WTC11 (cell line): ENCODE measurements at regions not wholly inside any gene's neighbourhood (a gene's known extent, or its start where the extent isn't known, plus 50 kb on each side); places are given as distances from the start of the nearest gene placed in this dataset.

Experiments used
- ATAC-seq: fragments of 200-7000 bp; cut with Tn5 transposase; 2 replicates; pipeline ENCODE4 v1.10.0; 2021; ENCODE audit warnings: mild to moderate bottlenecking, moderate library complexity
- CTCF ChIA-PET: fragments of 300-600 bp; sonication (Branson Sonifier 250); formaldehyde crosslinking; loops from one replicate; lab custom pipeline; 2021; ENCODE audit warnings: antibody characterized with exemption; lab: Charles Lee
- POLR2A ChIA-PET: fragments of 350-600 bp; sonication (Branson Sonifier 250); formaldehyde crosslinking; loops from one replicate; lab custom pipeline; 2021; ENCODE audit warnings: antibody characterized with exemption; lab: Charles Lee
- DNase-seq: peaks from one replicate; pipeline ENCODE4 v3.0.0; 2021; ENCODE audit warnings: low spot score
- H3K27ac Mint-ChIP-seq: 2 replicates; pipeline ENCODE4 v1.8.0; 2021; ENCODE audit warnings: mixed read lengths
- H3K27me3 Mint-ChIP-seq: 2 replicates; pipeline ENCODE4 v1.8.0; 2021; ENCODE audit warnings: low read depth, mild to moderate bottlenecking, moderate library complexity, mixed read lengths
- H3K36me3 Mint-ChIP-seq: 2 replicates; pipeline ENCODE4 v1.8.0; 2021; ENCODE audit warnings: mixed read lengths
- H3K4me1 Mint-ChIP-seq: 2 replicates; pipeline ENCODE4 v1.8.0; 2022; ENCODE audit warnings: mixed read lengths
- H3K4me3 Mint-ChIP-seq: 2 replicates; pipeline ENCODE4 v1.8.0; 2021; ENCODE audit warnings: mild to moderate bottlenecking, moderate library complexity, mixed read lengths
- H3K9me3 Mint-ChIP-seq: 2 replicates; pipeline ENCODE4 v1.8.0; 2021; ENCODE audit warnings: mixed read lengths
- AFF4 ChIP-seq: sonication (generic); formaldehyde crosslinking; IDR thresholded peaks from 2 replicates; pipeline ENCODE4 v1.8.1; 2023; ENCODE audit warnings: mild to moderate bottlenecking, missing genetic modification reagents, borderline replicate concordance
- ATF6 ChIP-seq: sonication (generic); formaldehyde crosslinking; IDR thresholded peaks from 2 replicates; pipeline ENCODE4 v1.8.1; 2023; ENCODE audit warnings: mild to moderate bottlenecking, missing genetic modification reagents
- ELF4 ChIP-seq: sonication (generic); formaldehyde crosslinking; IDR thresholded peaks from 2 replicates; pipeline ENCODE4 v1.8.1; 2022; ENCODE audit warnings: low read depth, mild to moderate bottlenecking, moderate library complexity, missing genetic modification reagents
- EMX1 ChIP-seq: fragments of 250-450 bp; sonication (Bioruptor Pico); IDR thresholded peaks from 2 replicates; pipeline ENCODE4 v1.8.0; 2021; ENCODE audit warnings: mild to moderate bottlenecking
- ERG ChIP-seq: fragments of 250-450 bp; sonication (Bioruptor Pico); IDR thresholded peaks from 2 replicates; pipeline ENCODE4 v1.8.0; 2021; ENCODE audit warnings: mild to moderate bottlenecking
- HMGXB4 ChIP-seq: sonication (generic); formaldehyde crosslinking; IDR thresholded peaks from 2 replicates; pipeline ENCODE4 v1.8.1; 2023; ENCODE audit warnings: mild to moderate bottlenecking, moderate library complexity, missing genetic modification reagents
- JAZF1 ChIP-seq: fragments of 250-450 bp; sonication (Bioruptor Pico); IDR thresholded peaks from 2 replicates; pipeline ENCODE4 v1.9.0; 2021; ENCODE audit warnings: moderate library complexity, mild to moderate bottlenecking, inconsistent platforms
- NR3C1 ChIP-seq: sonication (generic); formaldehyde crosslinking; conservative IDR thresholded peaks from 2 replicates; pipeline ENCODE4 v1.8.1; 2023; ENCODE audit warnings: low read depth, mild to moderate bottlenecking, missing genetic modification reagents
- PRRX2 ChIP-seq: fragments of 250-450 bp; sonication (Bioruptor Pico); IDR thresholded peaks from 2 replicates; pipeline ENCODE4 v1.8.0; 2021; ENCODE audit warnings: mild to moderate bottlenecking
- SMAD4 ChIP-seq: sonication (generic); formaldehyde crosslinking; IDR thresholded peaks from 2 replicates; pipeline ENCODE4 v1.8.0; 2022; ENCODE audit warnings: mild to moderate bottlenecking, missing genetic modification reagents
- TEAD4 ChIP-seq: sonication (generic); formaldehyde crosslinking; IDR thresholded peaks from 2 replicates; pipeline ENCODE4 v1.8.0; 2022; ENCODE audit warnings: mild to moderate bottlenecking, missing genetic modification reagents
- ZNF121 ChIP-seq: sonication (generic); formaldehyde crosslinking; IDR thresholded peaks from 2 replicates; pipeline ENCODE4 v1.8.0; 2023; ENCODE audit warnings: missing genetic modification reagents
- ZNF425 ChIP-seq: fragments of 250-450 bp; sonication (Bioruptor Pico); conservative IDR thresholded peaks from 2 replicates; pipeline ENCODE4 v1.9.0; 2021; ENCODE audit warnings: mild to moderate bottlenecking
- ZNF532 ChIP-seq: fragments of 250-450 bp; sonication (Bioruptor Pico); IDR thresholded peaks from 2 replicates; pipeline ENCODE4 v1.9.0; 2021; ENCODE audit warnings: mild to moderate bottlenecking, borderline replicate concordance
- ZSCAN18 ChIP-seq: fragments of 250-450 bp; sonication (Bioruptor Pico); IDR thresholded peaks from 2 replicates; pipeline ENCODE4 v2.1.2; 2022; ENCODE audit warnings: mild to moderate bottlenecking, moderate library complexity

- TF ChIP-seq AFF4 (CRISPR knock-in tag) (no peak), NR3C1 (no peak), TEAD4 (CRISPR knock-in tag) (no peak), ZNF121 (CRISPR knock-in tag) (no peak), JAZF1 (CRISPR knock-in tag) (no peak), SMAD4 (CRISPR knock-in tag) (no peak)
Measured at GRCh38 chr20:47427067-47427466, 70.6 kb upstream of the ZMYND8 start (continued).

- ChIA-PET CTCF (interaction anchor here (1.1 to 1.5 kb wide), 3 partner anchors 44 to 231 kb away, joined by 3 to 8 read pairs (median 4); no protein-coding TSS in a partner anchor), POLR2A (no interaction called here)
- Mint-ChIP-seq H3K4me3 (no peak overlapping the region), H3K4me1 (peaks cover 11% of the 10 kb centered on the region), H3K36me3 (peaks cover 20% of the 10 kb centered on the region), H3K9me3 (peaks cover 18% of the 10 kb centered on the region), H3K27ac (0 out of 2 replicates have a peak overlapping the region, but pooled peaks have one; percentile 68), H3K27me3 (peaks cover 2% of the 10 kb centered on the region; the same call in 1 of the 2 replicates)
- no peak for ATAC-seq
- DNase-seq, result no peak
- TF ChIP-seq HMGXB4 (CRISPR knock-in tag) (no peak), ZNF425 (no peak), ATF6 (no peak), EMX1 (CRISPR knock-in tag) (no peak), ERG (CRISPR knock-in tag) (no peak), ZSCAN18 (no peak), ELF4 (CRISPR knock-in tag) (no peak), PRRX2 (CRISPR knock-in tag) (no peak), ZNF532 (CRISPR knock-in tag) (no peak)
Measured at GRCh38 chr20:47427746-47428145, 71.2 kb upstream of the ZMYND8 start.
